ENCODE measurements at regions not wholly inside any gene's neighbourhood (a gene's known extent, or its start where the extent isn't known, plus 50 kb on each side); places are given as distances from the start of the nearest gene placed in this dataset.

DNA sequence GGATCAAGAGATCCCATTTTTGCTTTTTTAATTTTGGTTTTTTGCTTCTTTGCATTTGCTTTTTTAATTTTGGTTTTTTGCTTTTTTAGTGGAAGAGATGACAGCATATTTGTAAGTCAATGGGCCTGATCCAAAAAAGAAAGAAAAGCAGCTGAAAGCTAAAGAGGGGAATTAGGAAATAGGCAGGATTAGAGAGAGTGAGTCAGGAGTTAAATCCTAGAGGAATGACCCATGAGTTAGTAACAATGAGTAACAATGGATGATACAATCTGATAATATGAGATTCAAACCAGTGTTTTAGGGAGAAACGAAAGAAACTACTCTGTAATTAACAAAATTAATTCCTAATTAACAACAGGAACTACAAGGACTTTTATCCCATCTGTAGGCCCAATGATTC is 111.2 kb upstream of the SGCG start:
- Histone ChIP-seq H3K9me3 (ENCODE audit: control insufficient read depth, insufficient read depth, low read depth, low read length) (no peaks in the 10 kb centered on the region), H3K4me1 (ENCODE audit: control insufficient read depth, insufficient read depth, low read length) (no peaks in the 10 kb centered on the region), H3K4me3 (ENCODE audit: low read depth, low read length) (no peak overlapping the region), H3K27ac (ENCODE audit: extremely low read depth, low read depth, low read length) (no peak overlapping the region), H3K36me3 (ENCODE audit: control insufficient read depth in 2 of 2, insufficient read depth in 1 of 2, low read length in 2 of 2) (no peaks in the 10 kb centered on the region)
- no peak for TF ChIP-seq OVOL3 (tag by site-specific recombination; IDR thresholded peaks at IDR 0.05)
- TF ChIP-seq ZNF416 (tag by site-specific recombination; IDR thresholded peaks at IDR 0.05): no peak
- TF ChIP-seq ZFP69B (tag by site-specific recombination; IDR thresholded peaks at IDR 0.05): no peak
- no peak for TF ChIP-seq ZNF169 (tag by site-specific recombination; IDR thresholded peaks at IDR 0.05)
- TF ChIP-seq BCL11B (tag by site-specific recombination; IDR thresholded peaks at IDR 0.05; ENCODE audit: low read depth): no peak
- no peak for TF ChIP-seq ZNF561 (tag by site-specific recombination; IDR thresholded peaks at IDR 0.05; ENCODE audit: borderline replicate concordance)
- CTCF ChIA-PET: no interaction called here
- POLR2A ChIA-PET: no interaction called here

DNA sequence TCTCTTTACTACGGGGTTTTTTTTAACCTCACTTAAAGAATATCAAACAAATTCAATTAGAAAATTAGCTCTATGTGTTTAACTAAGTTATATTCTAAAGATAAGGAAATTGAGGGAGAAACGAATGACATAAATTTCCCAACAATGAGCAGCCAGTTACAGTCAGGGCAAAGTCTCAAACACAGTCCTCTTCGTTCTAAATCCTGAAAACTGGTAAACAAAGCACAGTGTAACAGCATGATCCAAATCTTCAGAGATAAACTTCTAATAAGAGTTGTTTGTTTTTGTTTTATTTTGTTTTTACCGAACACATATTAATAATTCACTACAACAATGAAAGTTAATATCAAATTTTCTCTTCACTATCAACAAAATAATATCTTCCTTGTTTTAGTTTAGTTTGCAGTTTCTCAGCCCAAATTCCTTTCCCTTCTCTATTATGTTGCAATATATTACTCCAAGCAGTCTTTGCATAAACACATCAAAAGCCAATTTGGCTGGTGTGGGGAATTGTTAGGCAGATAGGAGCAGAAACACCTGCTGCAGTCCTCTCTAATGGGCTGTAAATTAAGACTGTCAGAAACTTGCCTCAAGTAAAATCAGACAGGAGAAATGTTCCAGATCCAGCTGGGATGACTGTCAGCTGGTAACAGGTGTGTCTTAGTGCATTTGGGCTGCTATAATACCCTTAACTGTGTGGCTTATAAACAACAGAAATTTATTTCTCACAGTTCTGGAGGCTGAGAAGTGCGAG is 106.5 kb upstream of the SGCG start:
- H3K36me3 ChIP-seq (ENCODE audit: control insufficient read depth in 2 of 2, insufficient read depth in 1 of 2, low read length in 2 of 2): no peaks in the 10 kb centered on the region
- H3K4me3 ChIP-seq (ENCODE audit: low read depth, low read length): no peak overlapping the region
- H3K27ac ChIP-seq (ENCODE audit: extremely low read depth, low read depth, low read length): no peak overlapping the region
- ChIA-PET CTCF (no interaction called here), POLR2A (no interaction called here)
- H3K9me3 ChIP-seq (ENCODE audit: control insufficient read depth, insufficient read depth, low read depth, low read length): no peaks in the 10 kb centered on the region
- TF ChIP-seq, protein P1, sequence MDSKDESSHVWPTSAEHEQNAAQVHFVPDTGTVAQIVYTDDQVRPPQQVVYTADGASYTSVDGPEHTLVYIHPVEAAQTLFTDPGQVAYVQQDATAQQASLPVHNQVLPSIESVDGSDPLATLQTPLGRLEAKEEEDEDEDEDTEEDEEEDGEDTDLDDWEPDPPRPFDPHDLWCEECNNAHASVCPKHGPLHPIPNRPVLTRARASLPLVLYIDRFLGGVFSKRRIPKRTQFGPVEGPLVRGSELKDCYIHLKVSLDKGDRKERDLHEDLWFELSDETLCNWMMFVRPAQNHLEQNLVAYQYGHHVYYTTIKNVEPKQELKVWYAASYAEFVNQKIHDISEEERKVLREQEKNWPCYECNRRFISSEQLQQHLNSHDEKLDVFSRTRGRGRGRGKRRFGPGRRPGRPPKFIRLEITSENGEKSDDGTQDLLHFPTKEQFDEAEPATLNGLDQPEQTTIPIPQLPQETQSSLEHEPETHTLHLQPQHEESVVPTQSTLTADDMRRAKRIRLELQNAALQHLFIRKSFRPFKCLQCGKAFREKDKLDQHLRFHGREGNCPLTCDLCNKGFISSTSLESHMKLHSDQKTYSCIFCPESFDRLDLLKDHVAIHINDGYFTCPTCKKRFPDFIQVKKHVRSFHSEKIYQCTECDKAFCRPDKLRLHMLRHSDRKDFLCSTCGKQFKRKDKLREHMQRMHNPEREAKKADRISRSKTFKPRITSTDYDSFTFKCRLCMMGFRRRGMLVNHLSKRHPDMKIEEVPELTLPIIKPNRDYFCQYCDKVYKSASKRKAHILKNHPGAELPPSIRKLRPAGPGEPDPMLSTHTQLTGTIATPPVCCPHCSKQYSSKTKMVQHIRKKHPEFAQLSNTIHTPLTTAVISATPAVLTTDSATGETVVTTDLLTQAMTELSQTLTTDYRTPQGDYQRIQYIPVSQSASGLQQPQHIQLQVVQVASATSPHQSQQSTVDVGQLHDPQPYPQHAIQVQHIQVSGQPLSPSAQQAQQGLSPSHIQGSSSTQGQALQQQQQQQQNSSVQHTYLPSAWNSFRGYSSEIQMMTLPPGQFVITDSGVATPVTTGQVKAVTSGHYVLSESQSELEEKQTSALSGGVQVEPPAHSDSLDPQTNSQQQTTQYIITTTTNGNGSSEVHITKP (tag by site-specific recombination; IDR thresholded peaks at IDR 0.05): 0 out of 2 replicates have a peak, but pooled peaks have one; percentile 22
- TF ChIP-seq, protein P2, sequence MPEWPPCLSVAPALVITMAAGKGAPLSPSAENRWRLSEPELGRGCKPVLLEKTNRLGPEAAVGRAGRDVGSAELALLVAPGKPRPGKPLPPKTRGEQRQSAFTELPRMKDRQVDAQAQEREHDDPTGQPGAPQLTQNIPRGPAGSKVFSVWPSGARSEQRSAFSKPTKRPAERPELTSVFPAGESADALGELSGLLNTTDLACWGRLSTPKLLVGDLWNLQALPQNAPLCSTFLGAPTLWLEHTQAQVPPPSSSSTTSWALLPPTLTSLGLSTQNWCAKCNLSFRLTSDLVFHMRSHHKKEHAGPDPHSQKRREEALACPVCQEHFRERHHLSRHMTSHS (tag by site-specific recombination; IDR thresholded peaks at IDR 0.05): no peak
- peak; percentile 63 for TF ChIP-seq SCRT2 (tag by site-specific recombination; IDR thresholded peaks at IDR 0.05)
- no peaks in the 10 kb centered on the region for H3K4me1 ChIP-seq (ENCODE audit: control insufficient read depth, insufficient read depth, low read length)

DNA sequence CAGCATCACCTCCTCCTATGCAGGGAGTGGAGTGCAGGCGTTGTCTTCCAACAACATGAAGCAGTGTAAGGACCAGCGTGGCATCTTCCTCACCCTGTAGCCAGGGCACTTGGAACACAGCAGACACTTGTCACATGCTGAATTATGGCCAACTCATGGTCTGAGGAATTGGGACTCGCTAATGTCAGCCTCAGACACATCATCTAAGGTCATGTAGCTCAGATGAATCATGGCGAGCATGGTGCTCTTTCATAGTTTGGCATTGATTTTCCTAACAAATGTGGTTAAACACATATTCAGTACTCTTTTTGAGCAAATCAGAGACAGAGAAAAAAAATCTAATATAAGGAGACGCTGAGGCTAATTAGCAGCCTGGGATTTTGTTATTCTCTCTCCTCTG is 99.6 kb upstream of the SGCG start:
- ChIA-PET POLR2A (no interaction called here), CTCF (no interaction called here)
- no peaks in the 10 kb centered on the region for H3K4me1 ChIP-seq (ENCODE audit: control insufficient read depth, insufficient read depth, low read length)
- H3K36me3 ChIP-seq (ENCODE audit: control insufficient read depth in 2 of 2, insufficient read depth in 1 of 2, low read length in 2 of 2): no peaks in the 10 kb centered on the region
- no peaks in the 10 kb centered on the region for H3K9me3 ChIP-seq (ENCODE audit: control insufficient read depth, insufficient read depth, low read depth, low read length)
- no peak overlapping the region for H3K4me3 ChIP-seq (ENCODE audit: low read depth, low read length)
- no peak overlapping the region for H3K27ac ChIP-seq (ENCODE audit: extremely low read depth, low read depth, low read length)
- TF ChIP-seq OVOL3 (tag by site-specific recombination; IDR thresholded peaks at IDR 0.05): no peak
- no peak for TF ChIP-seq ZXDB (tag by site-specific recombination; IDR thresholded peaks at IDR 0.05)
- no peak for TF ChIP-seq ZBTB48 (tag by site-specific recombination; IDR thresholded peaks at IDR 0.05)
- TF ChIP-seq, protein P3, sequence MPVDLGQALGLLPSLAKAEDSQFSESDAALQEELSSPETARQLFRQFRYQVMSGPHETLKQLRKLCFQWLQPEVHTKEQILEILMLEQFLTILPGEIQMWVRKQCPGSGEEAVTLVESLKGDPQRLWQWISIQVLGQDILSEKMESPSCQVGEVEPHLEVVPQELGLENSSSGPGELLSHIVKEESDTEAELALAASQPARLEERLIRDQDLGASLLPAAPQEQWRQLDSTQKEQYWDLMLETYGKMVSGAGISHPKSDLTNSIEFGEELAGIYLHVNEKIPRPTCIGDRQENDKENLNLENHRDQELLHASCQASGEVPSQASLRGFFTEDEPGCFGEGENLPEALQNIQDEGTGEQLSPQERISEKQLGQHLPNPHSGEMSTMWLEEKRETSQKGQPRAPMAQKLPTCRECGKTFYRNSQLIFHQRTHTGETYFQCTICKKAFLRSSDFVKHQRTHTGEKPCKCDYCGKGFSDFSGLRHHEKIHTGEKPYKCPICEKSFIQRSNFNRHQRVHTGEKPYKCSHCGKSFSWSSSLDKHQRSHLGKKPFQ (tag by site-specific recombination; IDR thresholded peaks at IDR 0.05): no peak
- no peak for TF ChIP-seq ZFP41 (tag by site-specific recombination; IDR thresholded peaks at IDR 0.05; ENCODE audit: borderline replicate concordance)
- no peak for TF ChIP-seq ZNF548 (tag by site-specific recombination; IDR thresholded peaks at IDR 0.05)
- TF ChIP-seq ZNF473 (tag by site-specific recombination; IDR thresholded peaks at IDR 0.05): no peak
- TF ChIP-seq, protein P4, sequence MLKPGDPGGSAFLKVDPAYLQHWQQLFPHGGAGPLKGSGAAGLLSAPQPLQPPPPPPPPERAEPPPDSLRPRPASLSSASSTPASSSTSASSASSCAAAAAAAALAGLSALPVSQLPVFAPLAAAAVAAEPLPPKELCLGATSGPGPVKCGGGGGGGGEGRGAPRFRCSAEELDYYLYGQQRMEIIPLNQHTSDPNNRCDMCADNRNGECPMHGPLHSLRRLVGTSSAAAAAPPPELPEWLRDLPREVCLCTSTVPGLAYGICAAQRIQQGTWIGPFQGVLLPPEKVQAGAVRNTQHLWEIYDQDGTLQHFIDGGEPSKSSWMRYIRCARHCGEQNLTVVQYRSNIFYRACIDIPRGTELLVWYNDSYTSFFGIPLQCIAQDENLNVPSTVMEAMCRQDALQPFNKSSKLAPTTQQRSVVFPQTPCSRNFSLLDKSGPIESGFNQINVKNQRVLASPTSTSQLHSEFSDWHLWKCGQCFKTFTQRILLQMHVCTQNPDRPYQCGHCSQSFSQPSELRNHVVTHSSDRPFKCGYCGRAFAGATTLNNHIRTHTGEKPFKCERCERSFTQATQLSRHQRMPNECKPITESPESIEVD (tag by site-specific recombination; IDR thresholded peaks at IDR 0.05): no peak
- no peak for TF ChIP-seq MEIS1 (CRISPR knock-in tag; IDR thresholded peaks at IDR 0.05; ENCODE audit: borderline replicate concordance)
- TF ChIP-seq, protein P5, sequence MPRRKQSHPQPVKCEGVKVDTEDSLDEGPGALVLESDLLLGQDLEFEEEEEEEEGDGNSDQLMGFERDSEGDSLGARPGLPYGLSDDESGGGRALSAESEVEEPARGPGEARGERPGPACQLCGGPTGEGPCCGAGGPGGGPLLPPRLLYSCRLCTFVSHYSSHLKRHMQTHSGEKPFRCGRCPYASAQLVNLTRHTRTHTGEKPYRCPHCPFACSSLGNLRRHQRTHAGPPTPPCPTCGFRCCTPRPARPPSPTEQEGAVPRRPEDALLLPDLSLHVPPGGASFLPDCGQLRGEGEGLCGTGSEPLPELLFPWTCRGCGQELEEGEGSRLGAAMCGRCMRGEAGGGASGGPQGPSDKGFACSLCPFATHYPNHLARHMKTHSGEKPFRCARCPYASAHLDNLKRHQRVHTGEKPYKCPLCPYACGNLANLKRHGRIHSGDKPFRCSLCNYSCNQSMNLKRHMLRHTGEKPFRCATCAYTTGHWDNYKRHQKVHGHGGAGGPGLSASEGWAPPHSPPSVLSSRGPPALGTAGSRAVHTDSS (tag by site-specific recombination; IDR thresholded peaks at IDR 0.05): no peak
- no peak for TF ChIP-seq ZNF324 (tag by site-specific recombination; IDR thresholded peaks at IDR 0.05)
- TF ChIP-seq ZNF76 (tag by site-specific recombination; IDR thresholded peaks at IDR 0.05; ENCODE audit: borderline replicate concordance, low read depth): no peak
- TF ChIP-seq ZNF10 (tag by site-specific recombination; IDR thresholded peaks at IDR 0.05): no peak
- TF ChIP-seq EGR2 (tag by site-specific recombination; IDR thresholded peaks at IDR 0.05; ENCODE audit: low read depth): no peak
- TF ChIP-seq ZNF341 (tag by site-specific recombination; IDR thresholded peaks at IDR 0.05; ENCODE audit: low read depth): no peak
